HG03097 (cell line): ENCODE measurements at regions not wholly inside any gene's neighbourhood (a gene's known extent, or its start where the extent isn't known, plus 50 kb on each side); places are given as distances from the start of the nearest gene placed in this dataset.
"Not testable (repeated sequence)": the region's sequence is repeated elsewhere in the genome, so short reads cannot be mapped to it uniquely, and the experiment has no call there.

Experiments
- ATAC-seq: cut with Tn5 transposase; IDR thresholded peaks from one replicate; pipeline ENCODE4 v1.9.1; 2021; ENCODE audit not compliant: unreplicated experiment, low FRiP score

GRCh38 chr6:97779039-97779766, 496.2 kb upstream of the MMS22L start:
- not testable (repeated sequence) for ATAC-seq

GRCh38 chr6:97790926-97791590, 508.0 kb upstream of the MMS22L start:
- ATAC-seq: no peak

- no peak for ATAC-seq
Measured at GRCh38 chr6:97805596-97805995, 522.6 kb upstream of the MMS22L start.

GRCh38 chr6:97812940-97813339, 529.9 kb upstream of the MMS22L start:
- no peak for ATAC-seq

GRCh38 chr6:97813889-97814567, 531.0 kb upstream of the MMS22L start:
- no peak for ATAC-seq

- ATAC-seq: no peak
Measured at GRCh38 chr6:97815301-97815812, 532.3 kb upstream of the MMS22L start.

GRCh38 chr6:97816526-97816925, 533.5 kb upstream of the MMS22L start:
- ATAC-seq: no peak

- no peak for ATAC-seq
Measured at GRCh38 chr6:97819710-97820109, 536.7 kb upstream of the MMS22L start.

- no peak for ATAC-seq
Measured at GRCh38 chr6:97820400-97820799, 537.4 kb upstream of the MMS22L start.

GRCh38 chr6:97822632-97823031, 539.6 kb upstream of the MMS22L start:
- ATAC-seq: no peak

GRCh38 chr6:97841763-97842162, 558.7 kb upstream of the MMS22L start:
- ATAC-seq: no peak

GRCh38 chr6:97842521-97842920, 559.5 kb upstream of the MMS22L start:
- no peak for ATAC-seq

- no peak for ATAC-seq
Measured at GRCh38 chr6:97849390-97849789, 566.4 kb upstream of the MMS22L start.

- ATAC-seq: no peak
Measured at GRCh38 chr6:97850458-97851212, 567.6 kb upstream of the MMS22L start.

- no peak for ATAC-seq
Measured at GRCh38 chr6:97863697-97864096, 580.7 kb upstream of the MMS22L start.

- ATAC-seq: no peak
Measured at GRCh38 chr6:97864366-97864765, 581.4 kb upstream of the MMS22L start.

- ATAC-seq: no peak
Measured at GRCh38 chr6:97864826-97865225, 581.8 kb upstream of the MMS22L start.

- ATAC-seq: no peak
Measured at GRCh38 chr6:97865612-97866011, 582.6 kb upstream of the MMS22L start.

GRCh38 chr6:97866616-97867015, 583.6 kb upstream of the MMS22L start:
- no peak for ATAC-seq

- no peak for ATAC-seq
Measured at GRCh38 chr6:97867177-97867576, 584.2 kb upstream of the MMS22L start.

- no peak for ATAC-seq
Measured at GRCh38 chr6:97870273-97870672, 587.3 kb upstream of the MMS22L start.
